Bronchial epithelial cell (primary cell): ENCODE measurements at regions not wholly inside any gene's neighbourhood (a gene's known extent, or its start where the extent isn't known, plus 50 kb on each side); places are given as distances from the start of the nearest gene placed in this dataset.

Source experiments
- DNase-seq: peaks from one replicate; pipeline ENCODE4 v3.0.0-alpha.2; 2010; ENCODE audit warnings: low read depth
- FAIRE-seq: peaks from 2 replicates; lab custom pipeline; 2011; peaks lifted over from hg19 to GRCh38; lab: Jason Lieb, UNC
- H3K27me3 ChIP-seq: 2 replicates; pipeline ENCODE4 v1.5.1; 2011; ENCODE audit warnings: low read length; ENCODE audit not compliant: control insufficient read depth, insufficient read depth
- H3K36me3 ChIP-seq: 2 replicates; pipeline ENCODE4 v1.5.1; 2011; ENCODE audit warnings: low read length; ENCODE audit not compliant: control insufficient read depth, insufficient read depth
- H3K4me3 ChIP-seq: 2 replicates; pipeline ENCODE4 v1.5.1; 2011; ENCODE audit warnings: mild to moderate bottlenecking, low read depth, low read length, control low read depth
- CTCF ChIP-seq: IDR thresholded peaks from 2 replicates; pipeline ENCODE4 v1.5.1; 2011; ENCODE audit warnings: mild to moderate bottlenecking, moderate library complexity, low read length, control low read depth, inconsistent platforms; ENCODE audit not compliant: insufficient read depth, severe bottlenecking

GRCh38 chr11:101759771-101760450 lies 154.9 kb upstream of the CEP126 start:
- DNase-seq (peak; percentile 46), FAIRE-seq (no peak)

GRCh38 chr11:101757741-101758140 lies 157.1 kb upstream of the CEP126 start:
- TF ChIP-seq CTCF = no peak
- FAIRE-seq (no peak), DNase-seq (no peak)
- Histone ChIP-seq H3K27me3 (no peaks in the 10 kb centered on the region), H3K36me3 (no peaks in the 10 kb centered on the region), H3K4me3 (no peak overlapping the region)

More at GRCh38 chr11:101759771-101760450, 154.9 kb upstream of the CEP126 start:
- Histone ChIP-seq H3K4me3 (no peak overlapping the region), H3K36me3 (no peaks in the 10 kb centered on the region), H3K27me3 (no peaks in the 10 kb centered on the region)
- no peak for TF ChIP-seq CTCF

- TF ChIP-seq CTCF = no peak
- Histone ChIP-seq H3K4me3 (no peak overlapping the region), H3K36me3 (no peaks in the 10 kb centered on the region), H3K27me3 (no peaks in the 10 kb centered on the region)
- DNase-seq (peak; percentile 15), FAIRE-seq (no peak)
Observed at GRCh38 chr11:101748572-101749344, 165.0 kb upstream of the TRPC6 start.

- Histone ChIP-seq H3K4me3 (no peak overlapping the region), H3K36me3 (no peaks in the 10 kb centered on the region), H3K27me3 (no peaks in the 10 kb centered on the region)
- TF ChIP-seq CTCF = no peak
- FAIRE-seq (no peak), DNase-seq (no peak)
Observed at GRCh38 chr11:101745756-101746155, 161.9 kb upstream of the TRPC6 start.

- no peaks in the 10 kb centered on the region for H3K27me3 ChIP-seq
- no peak for DNase-seq
- no peak overlapping the region for H3K4me3 ChIP-seq
- H3K36me3 ChIP-seq = no peaks in the 10 kb centered on the region
- TF ChIP-seq CTCF = no peak
- no peak for FAIRE-seq
Observed at GRCh38 chr11:101743828-101744227, 160.0 kb upstream of the TRPC6 start.
